ENCODE measurements at regions not wholly inside any gene's neighbourhood (a gene's known extent, or its start where the extent isn't known, plus 50 kb on each side); places are given as distances from the start of the nearest gene placed in this dataset.

DNA sequence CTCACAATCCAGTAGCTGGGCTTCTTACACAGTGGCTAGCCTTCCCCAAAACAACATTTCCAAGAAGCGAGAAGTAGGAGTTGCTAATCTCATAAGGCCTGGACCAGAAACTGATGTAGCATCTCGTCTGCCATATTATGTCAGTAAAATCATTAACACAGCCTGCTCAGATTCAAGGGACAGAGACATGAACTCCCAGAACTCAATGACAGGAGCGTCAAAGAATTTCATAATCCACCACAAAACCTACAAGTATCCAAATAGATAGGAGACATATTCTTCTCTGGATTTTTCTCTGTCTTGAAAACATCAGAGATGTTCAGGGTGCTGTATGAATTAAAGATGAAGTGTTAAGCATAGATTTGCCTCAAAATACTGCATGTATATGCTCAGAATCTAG, 457.6 kb upstream of the ACTBL2 start:
- CTCF ChIA-PET, result no interaction called here

DNA sequence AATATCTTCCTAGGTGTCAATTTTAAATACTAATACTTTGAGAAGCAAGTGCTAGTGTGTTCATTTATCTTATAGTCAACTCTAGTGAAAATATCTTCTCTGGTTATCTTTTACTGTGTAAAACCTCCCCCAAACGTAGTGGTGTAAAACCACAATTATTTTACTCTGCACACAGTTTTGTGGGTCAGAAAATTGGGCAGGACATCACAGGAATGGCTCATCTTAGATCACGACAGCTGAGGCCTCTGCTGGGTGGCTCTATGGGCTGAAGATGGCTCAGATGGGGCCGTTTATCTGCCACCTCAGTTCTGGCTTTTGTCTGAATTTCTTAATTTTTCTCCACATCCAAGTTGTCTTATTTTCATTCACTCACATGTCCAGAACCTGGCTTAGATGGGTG, 457.2 kb upstream of the ACTBL2 start:
- no peak overlapping the region for H3K4me3 ChIP-seq (ENCODE audit: low read depth, low read length, poor library complexity, severe bottlenecking)
- no peaks in the 10 kb centered on the region for H3K9me3 ChIP-seq (ENCODE audit: low read depth, low read length, poor library complexity, severe bottlenecking)
- BruUV-seq (replicated peaks), result no TSS peak
- ChIA-PET CTCF (no interaction called here), POLR2A (ENCODE audit: low non-redundant PET) (no interaction called here)
- intact Hi-C loops (cut with micrococcal nuclease; ENCODE audit: unreplicated experiment), result no loop called here
- H3K27ac ChIP-seq (ENCODE audit: low read depth, low read length, poor library complexity, severe bottlenecking), result no peak overlapping the region
- no peak for TF ChIP-seq EZH2 (IDR thresholded peaks at IDR 0.05; ENCODE audit: borderline replicate concordance, low read depth, low read length, poor library complexity, severe bottlenecking)
- TF ChIP-seq, protein P1, sequence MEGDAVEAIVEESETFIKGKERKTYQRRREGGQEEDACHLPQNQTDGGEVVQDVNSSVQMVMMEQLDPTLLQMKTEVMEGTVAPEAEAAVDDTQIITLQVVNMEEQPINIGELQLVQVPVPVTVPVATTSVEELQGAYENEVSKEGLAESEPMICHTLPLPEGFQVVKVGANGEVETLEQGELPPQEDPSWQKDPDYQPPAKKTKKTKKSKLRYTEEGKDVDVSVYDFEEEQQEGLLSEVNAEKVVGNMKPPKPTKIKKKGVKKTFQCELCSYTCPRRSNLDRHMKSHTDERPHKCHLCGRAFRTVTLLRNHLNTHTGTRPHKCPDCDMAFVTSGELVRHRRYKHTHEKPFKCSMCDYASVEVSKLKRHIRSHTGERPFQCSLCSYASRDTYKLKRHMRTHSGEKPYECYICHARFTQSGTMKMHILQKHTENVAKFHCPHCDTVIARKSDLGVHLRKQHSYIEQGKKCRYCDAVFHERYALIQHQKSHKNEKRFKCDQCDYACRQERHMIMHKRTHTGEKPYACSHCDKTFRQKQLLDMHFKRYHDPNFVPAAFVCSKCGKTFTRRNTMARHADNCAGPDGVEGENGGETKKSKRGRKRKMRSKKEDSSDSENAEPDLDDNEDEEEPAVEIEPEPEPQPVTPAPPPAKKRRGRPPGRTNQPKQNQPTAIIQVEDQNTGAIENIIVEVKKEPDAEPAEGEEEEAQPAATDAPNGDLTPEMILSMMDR (conservative IDR thresholded peaks at IDR 0.05; ENCODE audit: low read depth, low read length), result no peak
- H3K4me1 ChIP-seq (ENCODE audit: insufficient read depth, low read length, poor library complexity, severe bottlenecking), result no peaks in the 10 kb centered on the region
- no peak for DNase-seq (ENCODE audit: low spot score)
- no peaks in the 10 kb centered on the region for H3K36me3 ChIP-seq (ENCODE audit: insufficient read depth, low read length, poor library complexity, severe bottlenecking)
- H3K27me3 ChIP-seq (replicated peaks; ENCODE audit: insufficient read depth, low read depth, low read length, poor library complexity), result no peaks in the 10 kb centered on the region

More for the DNA sequence above, 457.6 kb upstream of the ACTBL2 start:
- no peak for TF ChIP-seq EZH2 (IDR thresholded peaks at IDR 0.05; ENCODE audit: borderline replicate concordance, low read depth, low read length, poor library complexity, severe bottlenecking)
- TF ChIP-seq, protein P1 (conservative IDR thresholded peaks at IDR 0.05; ENCODE audit: low read depth, low read length), result no peak
- POLR2A ChIA-PET (ENCODE audit: low non-redundant PET), result no interaction called here
- no peaks in the 10 kb centered on the region for H3K9me3 ChIP-seq (ENCODE audit: low read depth, low read length, poor library complexity, severe bottlenecking)
- no peak overlapping the region for H3K27ac ChIP-seq (ENCODE audit: low read depth, low read length, poor library complexity, severe bottlenecking)
- no peak for DNase-seq (ENCODE audit: low spot score)
- no peak overlapping the region for H3K4me3 ChIP-seq (ENCODE audit: low read depth, low read length, poor library complexity, severe bottlenecking)
- no peaks in the 10 kb centered on the region for H3K4me1 ChIP-seq (ENCODE audit: insufficient read depth, low read length, poor library complexity, severe bottlenecking)
- H3K27me3 ChIP-seq (replicated peaks; ENCODE audit: insufficient read depth, low read depth, low read length, poor library complexity), result no peaks in the 10 kb centered on the region
- intact Hi-C loops (cut with micrococcal nuclease; ENCODE audit: unreplicated experiment), result no loop called here
- no TSS peak for BruUV-seq (replicated peaks)
- H3K36me3 ChIP-seq (ENCODE audit: insufficient read depth, low read length, poor library complexity, severe bottlenecking), result no peaks in the 10 kb centered on the region

DNA sequence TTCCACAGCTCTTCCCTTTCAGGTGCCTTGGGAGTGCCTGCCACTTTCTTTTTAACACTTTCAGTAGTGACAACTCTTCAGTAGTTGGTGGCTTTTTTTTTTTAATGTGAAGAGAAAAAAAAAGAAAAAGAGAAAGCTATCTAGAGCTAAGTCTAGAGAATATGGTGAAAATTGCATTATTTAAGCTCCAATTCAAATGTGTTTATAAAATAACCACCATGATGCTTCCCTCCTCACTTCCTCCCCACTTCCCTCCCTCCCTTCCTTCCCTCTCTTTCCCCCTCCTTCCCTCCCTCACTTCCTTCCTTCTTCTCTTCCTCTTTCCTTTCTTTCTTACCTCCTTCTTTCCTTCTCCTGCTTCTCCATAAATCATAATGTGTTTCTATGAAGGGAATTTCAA, 456.7 kb upstream of the ACTBL2 start:
- ChIA-PET CTCF (no interaction called here), POLR2A (ENCODE audit: low non-redundant PET) (no interaction called here)
- no peak for DNase-seq (ENCODE audit: low spot score)
- no peak for TF ChIP-seq EZH2 (IDR thresholded peaks at IDR 0.05; ENCODE audit: borderline replicate concordance, low read depth, low read length, poor library complexity, severe bottlenecking)
- TF ChIP-seq, protein P1 (conservative IDR thresholded peaks at IDR 0.05; ENCODE audit: low read depth, low read length), result no peak
- H3K36me3 ChIP-seq (ENCODE audit: insufficient read depth, low read length, poor library complexity, severe bottlenecking), result no peaks in the 10 kb centered on the region
- no peaks in the 10 kb centered on the region for H3K27me3 ChIP-seq (replicated peaks; ENCODE audit: insufficient read depth, low read depth, low read length, poor library complexity)
- intact Hi-C loops (cut with micrococcal nuclease; ENCODE audit: unreplicated experiment), result no loop called here
- H3K27ac ChIP-seq (ENCODE audit: low read depth, low read length, poor library complexity, severe bottlenecking), result no peak overlapping the region
- no TSS peak for BruUV-seq (replicated peaks)
- H3K4me3 ChIP-seq (ENCODE audit: low read depth, low read length, poor library complexity, severe bottlenecking), result no peak overlapping the region
- H3K9me3 ChIP-seq (ENCODE audit: low read depth, low read length, poor library complexity, severe bottlenecking), result no peaks in the 10 kb centered on the region
- no peaks in the 10 kb centered on the region for H3K4me1 ChIP-seq (ENCODE audit: insufficient read depth, low read length, poor library complexity, severe bottlenecking)
